HL-60 (cell line): ENCODE measurements at regions not wholly inside any gene's neighbourhood (a gene's known extent, or its start where the extent isn't known, plus 50 kb on each side); places are given as distances from the start of the nearest gene placed in this dataset.

ENCODE experiments used
- DNase-seq, 2 experiments: peaks; one replicate each; pipeline ENCODE4 v3.0.0-alpha.2; 2010 to 2020; ENCODE audit warnings: low read depth in 1 of 2, low spot score in 1 of 2
- H3K27ac ChIP-seq: fragments of 250-450 bp; sonication (Bioruptor Pico); replicated peaks from 2 replicates; pipeline ENCODE4 v1.5.1; 2020; ENCODE audit warnings: mild to moderate bottlenecking, moderate library complexity
- H3K27me3 ChIP-seq: fragments of 250-450 bp; sonication (Bioruptor Pico); 2 replicates; pipeline ENCODE4 v1.5.1; 2021; ENCODE audit warnings: mild to moderate bottlenecking, moderate library complexity; ENCODE audit not compliant: insufficient read depth, poor library complexity, severe bottlenecking
- H3K4me3 ChIP-seq: replicated peaks from 2 replicates; pipeline ENCODE4 v1.5.1; 2011; ENCODE audit warnings: mild to moderate bottlenecking, control low read depth, low read length; ENCODE audit not compliant: insufficient read depth
- CTCF ChIP-seq: IDR thresholded peaks from one replicate; pipeline ENCODE4 v1.5.1; 2011; ENCODE audit warnings: low read length, control low read depth, inconsistent platforms; ENCODE audit not compliant: insufficient read depth
- GABPA ChIP-seq: IDR thresholded peaks from 2 replicates; pipeline ENCODE4 v1.6.1; 2012; ENCODE audit warnings: low read depth
- POLR2AphosphoS5 ChIP-seq: IDR thresholded peaks from 2 replicates; pipeline ENCODE4 v1.6.1; 2012; ENCODE audit warnings: low read depth
- SPI1 ChIP-seq: IDR thresholded peaks from 2 replicates; pipeline ENCODE4 v1.6.1; 2012; ENCODE audit warnings: low read depth, mild to moderate bottlenecking, borderline replicate concordance
- TF ChIP-seq, protein P1 (sequence below): IDR thresholded peaks from 2 replicates; pipeline ENCODE4 v1.6.1; 2012; ENCODE audit warnings: low read depth; ENCODE audit not compliant: insufficient replicate concordance

GRCh38 chr2:236816197-236817170, 246.9 kb downstream of the ACKR3 start:
- no peak overlapping the region for H3K27ac ChIP-seq
- no peak for TF ChIP-seq POLR2AphosphoS5
- TF ChIP-seq, protein P1, sequence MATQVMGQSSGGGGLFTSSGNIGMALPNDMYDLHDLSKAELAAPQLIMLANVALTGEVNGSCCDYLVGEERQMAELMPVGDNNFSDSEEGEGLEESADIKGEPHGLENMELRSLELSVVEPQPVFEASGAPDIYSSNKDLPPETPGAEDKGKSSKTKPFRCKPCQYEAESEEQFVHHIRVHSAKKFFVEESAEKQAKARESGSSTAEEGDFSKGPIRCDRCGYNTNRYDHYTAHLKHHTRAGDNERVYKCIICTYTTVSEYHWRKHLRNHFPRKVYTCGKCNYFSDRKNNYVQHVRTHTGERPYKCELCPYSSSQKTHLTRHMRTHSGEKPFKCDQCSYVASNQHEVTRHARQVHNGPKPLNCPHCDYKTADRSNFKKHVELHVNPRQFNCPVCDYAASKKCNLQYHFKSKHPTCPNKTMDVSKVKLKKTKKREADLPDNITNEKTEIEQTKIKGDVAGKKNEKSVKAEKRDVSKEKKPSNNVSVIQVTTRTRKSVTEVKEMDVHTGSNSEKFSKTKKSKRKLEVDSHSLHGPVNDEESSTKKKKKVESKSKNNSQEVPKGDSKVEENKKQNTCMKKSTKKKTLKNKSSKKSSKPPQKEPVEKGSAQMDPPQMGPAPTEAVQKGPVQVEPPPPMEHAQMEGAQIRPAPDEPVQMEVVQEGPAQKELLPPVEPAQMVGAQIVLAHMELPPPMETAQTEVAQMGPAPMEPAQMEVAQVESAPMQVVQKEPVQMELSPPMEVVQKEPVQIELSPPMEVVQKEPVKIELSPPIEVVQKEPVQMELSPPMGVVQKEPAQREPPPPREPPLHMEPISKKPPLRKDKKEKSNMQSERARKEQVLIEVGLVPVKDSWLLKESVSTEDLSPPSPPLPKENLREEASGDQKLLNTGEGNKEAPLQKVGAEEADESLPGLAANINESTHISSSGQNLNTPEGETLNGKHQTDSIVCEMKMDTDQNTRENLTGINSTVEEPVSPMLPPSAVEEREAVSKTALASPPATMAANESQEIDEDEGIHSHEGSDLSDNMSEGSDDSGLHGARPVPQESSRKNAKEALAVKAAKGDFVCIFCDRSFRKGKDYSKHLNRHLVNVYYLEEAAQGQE = no peak
- TF ChIP-seq GABPA = no peak
- TF ChIP-seq CTCF = no peak
- no peak for TF ChIP-seq SPI1
- H3K4me3 ChIP-seq = no peak overlapping the region
- no peaks in the 10 kb centered on the region for H3K27me3 ChIP-seq
- no peak for DNase-seq

DNA sequence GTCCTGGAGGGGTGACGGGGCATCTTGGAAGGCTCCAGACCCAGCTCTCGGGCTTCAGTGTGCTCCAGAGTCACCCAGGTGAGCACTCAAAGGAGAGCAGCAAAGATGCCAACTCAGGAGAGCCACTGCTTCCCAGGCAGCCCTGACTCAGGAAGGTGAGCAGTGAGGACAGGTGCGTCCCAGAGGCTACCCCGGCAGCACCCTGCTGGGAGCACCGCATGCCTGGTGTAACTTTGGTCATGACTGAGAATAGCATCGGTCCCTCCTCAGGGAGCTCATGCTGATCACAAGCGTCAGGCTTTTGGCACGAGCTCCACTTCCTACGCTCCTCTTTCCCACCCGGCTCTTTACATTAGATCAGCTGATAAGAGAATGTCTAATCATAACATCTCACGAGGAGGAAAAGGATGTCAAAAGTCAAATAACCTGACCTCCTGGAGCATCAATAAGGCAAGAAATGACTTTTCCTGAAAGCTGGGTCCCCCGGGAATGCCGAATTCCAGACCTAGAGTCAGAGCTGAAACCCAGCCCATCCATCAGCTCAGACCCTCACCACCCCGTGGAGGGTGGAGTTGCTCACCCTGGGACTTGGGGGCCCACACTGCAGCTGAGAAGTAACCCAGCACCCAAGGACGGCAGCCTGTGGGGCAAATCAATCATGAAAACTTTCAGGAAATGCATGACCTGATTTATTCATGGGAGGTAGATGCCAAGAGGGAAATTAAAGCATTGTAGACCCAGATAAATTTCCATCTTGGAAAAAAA, 248.8 kb downstream of the ACKR3 start:
- TF ChIP-seq POLR2AphosphoS5 (no peak), SPI1 (no peak), GABPA (no peak), CTCF (no peak)
- TF ChIP-seq, protein P1 = no peak
- no peak overlapping the region for H3K27ac ChIP-seq
- no peak for DNase-seq
- no peak overlapping the region for H3K4me3 ChIP-seq
- no peaks in the 10 kb centered on the region for H3K27me3 ChIP-seq

GRCh38 chr2:236819275-236820002, 249.8 kb downstream of the ACKR3 start:
- DNase-seq = no peak
- Histone ChIP-seq H3K27ac (no peak overlapping the region), H3K27me3 (no peaks in the 10 kb centered on the region), H3K4me3 (no peak overlapping the region)
- TF ChIP-seq SPI1 (no peak), POLR2AphosphoS5 (no peak), CTCF (no peak), GABPA (no peak)
- TF ChIP-seq, protein P1 = no peak
